ENCODE measurements at regions not wholly inside any gene's neighbourhood (a gene's known extent, or its start where the extent isn't known, plus 50 kb on each side); places are given as distances from the start of the nearest gene placed in this dataset.

DNA sequence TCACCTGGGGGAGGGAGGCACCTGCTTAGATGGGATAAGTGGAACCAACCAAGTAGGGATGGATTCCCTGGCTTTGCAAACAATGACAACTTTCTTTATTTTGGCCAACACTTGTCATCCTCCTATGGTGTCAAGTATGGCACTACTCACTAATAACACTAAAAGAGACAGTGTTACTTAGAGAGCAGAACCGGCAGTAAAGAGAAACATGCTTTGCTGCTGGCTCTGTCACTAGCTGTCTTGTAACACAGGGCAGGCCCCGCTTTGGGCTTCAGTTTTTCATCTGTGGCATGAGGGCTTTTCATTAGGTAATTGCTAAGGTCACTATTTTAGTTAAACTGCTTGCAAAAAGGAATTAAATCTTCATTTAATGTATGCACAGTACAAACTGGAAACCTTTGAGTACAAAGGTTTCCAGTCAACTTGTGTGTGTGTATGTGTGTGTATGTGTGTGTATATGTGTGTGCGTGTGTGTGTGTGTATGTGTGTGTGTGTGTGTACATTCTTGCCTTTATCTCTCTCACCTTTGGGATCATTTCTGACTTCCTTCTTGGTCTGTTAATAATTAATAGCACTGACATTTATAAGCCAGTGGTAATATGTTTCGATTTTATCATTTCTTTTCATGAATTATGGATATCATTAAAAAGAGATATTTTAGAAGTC is 64.7 kb downstream of the BTBD3 start:
- DNase-seq (ENCODE audit: low spot score), result no peak
- intact Hi-C loops (cut with DNase I), result no loop called here
- no peaks in the 10 kb centered on the region for H3K9me3 ChIP-seq
- no peak overlapping the region for H3K4me3 ChIP-seq
- no peaks in the 10 kb centered on the region for H3K4me1 ChIP-seq (replicated peaks)
- H3K36me3 ChIP-seq, result no peaks in the 10 kb centered on the region
- H3K27ac ChIP-seq, result no peak overlapping the region
- WGBS, result 48% methylated on average over 4 of the region's 4 CpGs
- TF ChIP-seq, protein P1, sequence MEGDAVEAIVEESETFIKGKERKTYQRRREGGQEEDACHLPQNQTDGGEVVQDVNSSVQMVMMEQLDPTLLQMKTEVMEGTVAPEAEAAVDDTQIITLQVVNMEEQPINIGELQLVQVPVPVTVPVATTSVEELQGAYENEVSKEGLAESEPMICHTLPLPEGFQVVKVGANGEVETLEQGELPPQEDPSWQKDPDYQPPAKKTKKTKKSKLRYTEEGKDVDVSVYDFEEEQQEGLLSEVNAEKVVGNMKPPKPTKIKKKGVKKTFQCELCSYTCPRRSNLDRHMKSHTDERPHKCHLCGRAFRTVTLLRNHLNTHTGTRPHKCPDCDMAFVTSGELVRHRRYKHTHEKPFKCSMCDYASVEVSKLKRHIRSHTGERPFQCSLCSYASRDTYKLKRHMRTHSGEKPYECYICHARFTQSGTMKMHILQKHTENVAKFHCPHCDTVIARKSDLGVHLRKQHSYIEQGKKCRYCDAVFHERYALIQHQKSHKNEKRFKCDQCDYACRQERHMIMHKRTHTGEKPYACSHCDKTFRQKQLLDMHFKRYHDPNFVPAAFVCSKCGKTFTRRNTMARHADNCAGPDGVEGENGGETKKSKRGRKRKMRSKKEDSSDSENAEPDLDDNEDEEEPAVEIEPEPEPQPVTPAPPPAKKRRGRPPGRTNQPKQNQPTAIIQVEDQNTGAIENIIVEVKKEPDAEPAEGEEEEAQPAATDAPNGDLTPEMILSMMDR (IDR thresholded peaks at IDR 0.05), result no peak
- TF ChIP-seq POLR2AphosphoS5 (IDR thresholded peaks at IDR 0.05) (no peak), POLR2A (IDR thresholded peaks at IDR 0.05) (no peak)
- H3K27me3 ChIP-seq (replicated peaks; ENCODE audit: insufficient read depth), result no peaks in the 10 kb centered on the region

GRCh38 chr20:11982955-11983470 is 65.3 kb downstream of the BTBD3 start:
- no peak overlapping the region for H3K27ac ChIP-seq
- H3K36me3 ChIP-seq, result no peaks in the 10 kb centered on the region
- H3K9me3 ChIP-seq, result no peaks in the 10 kb centered on the region
- no peak overlapping the region for H3K4me3 ChIP-seq
- no peak for DNase-seq (ENCODE audit: low spot score)
- TF ChIP-seq, protein P1 (IDR thresholded peaks at IDR 0.05), result no peak
- TF ChIP-seq POLR2A (IDR thresholded peaks at IDR 0.05) (no peak), POLR2AphosphoS5 (IDR thresholded peaks at IDR 0.05) (no peak)
- no peaks in the 10 kb centered on the region for H3K4me1 ChIP-seq (replicated peaks)
- WGBS, result 51% methylated on average over 8 of the region's 8 CpGs
- no peaks in the 10 kb centered on the region for H3K27me3 ChIP-seq (replicated peaks; ENCODE audit: insufficient read depth)
- intact Hi-C loops (cut with DNase I), result no loop called here

DNA sequence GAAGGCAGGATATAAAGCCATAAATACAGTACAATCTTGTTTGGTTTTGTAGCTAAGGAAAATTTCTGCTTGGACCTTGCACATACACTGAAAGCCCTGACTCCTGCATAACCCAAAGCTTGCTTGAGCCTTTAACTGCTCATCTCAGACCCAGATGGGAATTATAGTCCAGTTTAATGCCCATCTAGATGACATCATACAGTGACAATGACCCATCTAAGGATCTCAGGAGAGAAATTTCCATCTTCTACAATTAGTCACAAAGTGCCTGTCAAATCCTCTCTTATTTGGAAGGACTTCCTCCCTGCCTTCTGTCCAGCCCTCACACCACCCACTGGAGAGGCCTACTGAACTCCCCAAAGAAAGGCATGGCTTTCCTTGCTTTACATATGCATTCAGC is 69.3 kb downstream of the BTBD3 start:
- no peak for DNase-seq (ENCODE audit: low spot score)
- no peak overlapping the region for H3K27ac ChIP-seq
- H3K9me3 ChIP-seq, result no peaks in the 10 kb centered on the region
- H3K36me3 ChIP-seq, result no peaks in the 10 kb centered on the region
- H3K4me3 ChIP-seq, result no peak overlapping the region
- no peaks in the 10 kb centered on the region for H3K27me3 ChIP-seq (replicated peaks; ENCODE audit: insufficient read depth)
- no peaks in the 10 kb centered on the region for H3K4me1 ChIP-seq (replicated peaks)
- TF ChIP-seq, protein P1 (IDR thresholded peaks at IDR 0.05), result no peak
- TF ChIP-seq POLR2AphosphoS5 (IDR thresholded peaks at IDR 0.05) (no peak), POLR2A (IDR thresholded peaks at IDR 0.05) (no peak)
- intact Hi-C loops (cut with DNase I), result no loop called here

- H3K27ac ChIP-seq, result no peak overlapping the region
- no peaks in the 10 kb centered on the region for H3K36me3 ChIP-seq
- intact Hi-C loops (cut with DNase I), result no loop called here
- H3K9me3 ChIP-seq, result no peaks in the 10 kb centered on the region
- no peaks in the 10 kb centered on the region for H3K27me3 ChIP-seq (replicated peaks; ENCODE audit: insufficient read depth)
- H3K4me3 ChIP-seq, result no peak overlapping the region
- 94% methylated on average over 1 of the region's 1 CpG for WGBS
- TF ChIP-seq POLR2A (IDR thresholded peaks at IDR 0.05) (no peak), POLR2AphosphoS5 (IDR thresholded peaks at IDR 0.05) (no peak)
- TF ChIP-seq, protein P1 (IDR thresholded peaks at IDR 0.05), result no peak
- no peaks in the 10 kb centered on the region for H3K4me1 ChIP-seq (replicated peaks)
- DNase-seq (ENCODE audit: low spot score), result no peak
Observed at GRCh38 chr20:11987526-11987925, 69.8 kb downstream of the BTBD3 start.
